NB4 (cell line): ENCODE measurements at regions not wholly inside any gene's neighbourhood (a gene's known extent, or its start where the extent isn't known, plus 50 kb on each side); places are given as distances from the start of the nearest gene placed in this dataset.
A peak's percentile ranks its signal among the peaks of the same experiment; 100 is the strongest.

Experiments
- DNase-seq: peaks from one replicate; pipeline ENCODE4 v3.0.0; 2010; ENCODE audit warnings: low read depth
- H3K4me3 ChIP-seq: one replicate; pipeline ENCODE4 v1.5.1; 2011; ENCODE audit warnings: mild to moderate bottlenecking, low read depth, low read length, moderate library complexity
- CTCF ChIP-seq: IDR thresholded peaks from one replicate; pipeline ENCODE4 v1.5.1; 2012; ENCODE audit warnings: low read depth, low read length
- MYC ChIP-seq: IDR thresholded peaks from 2 replicates; pipeline ENCODE4 v1.6.1; 2011; ENCODE audit warnings: low read depth, low read length
- POLR2A ChIP-seq: IDR thresholded peaks from 2 replicates; pipeline ENCODE4 v1.6.1; 2011; ENCODE audit warnings: mild to moderate bottlenecking; ENCODE audit not compliant: insufficient read length; ENCODE audit errors: extremely low read depth
- TF ChIP-seq, protein P1 (sequence below): IDR thresholded peaks from 2 replicates; pipeline ENCODE4 v1.6.1; 2011; ENCODE audit warnings: low read depth, low read length

DNA sequence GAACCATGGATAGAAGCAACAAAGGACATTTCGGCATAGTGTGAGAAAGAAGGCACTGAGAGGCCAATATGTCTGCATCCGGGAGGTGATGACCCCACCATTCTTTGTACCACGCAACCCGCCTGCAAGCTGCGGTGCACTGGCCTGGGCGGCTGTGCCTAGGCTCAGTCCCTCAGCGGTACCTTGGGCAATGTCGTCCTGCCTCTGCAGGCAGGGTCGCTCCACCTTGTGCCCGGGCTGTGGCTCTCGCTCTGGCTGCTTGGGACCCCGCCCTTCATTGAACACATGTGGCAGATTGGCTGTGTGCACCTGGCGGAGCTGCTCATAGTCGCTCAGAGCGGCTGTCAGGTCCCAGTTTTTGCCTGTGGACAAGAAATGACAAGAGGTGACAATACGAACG, 243.2 kb downstream of the KLF13 start:
- TF ChIP-seq, protein P1, sequence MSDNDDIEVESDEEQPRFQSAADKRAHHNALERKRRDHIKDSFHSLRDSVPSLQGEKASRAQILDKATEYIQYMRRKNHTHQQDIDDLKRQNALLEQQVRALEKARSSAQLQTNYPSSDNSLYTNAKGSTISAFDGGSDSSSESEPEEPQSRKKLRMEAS: no peak
- TF ChIP-seq POLR2A: no peak
- TF ChIP-seq CTCF: no peak
- no peak for TF ChIP-seq MYC
- no peak overlapping the region for H3K4me3 ChIP-seq
- DNase-seq: no peak

DNA sequence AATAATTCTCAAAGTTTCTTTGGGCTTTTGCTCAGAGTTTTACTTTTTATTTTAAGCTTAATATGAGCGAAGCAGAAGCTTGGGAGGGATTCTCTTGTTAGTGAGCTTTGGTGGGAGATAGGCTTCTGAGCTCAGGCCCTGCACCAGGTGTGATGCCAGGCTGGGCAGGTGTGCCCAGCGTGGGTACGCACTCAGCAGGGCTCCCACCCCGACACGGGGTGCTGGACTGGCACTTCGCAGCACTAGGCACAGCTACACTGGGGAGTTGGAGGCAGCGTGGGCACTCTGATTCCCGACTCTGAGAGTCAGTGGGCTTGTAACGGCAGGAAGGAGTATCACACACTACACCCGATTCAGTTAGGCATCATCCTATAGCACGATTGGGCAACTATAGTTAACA, 244.0 kb downstream of the KLF13 start:
- DNase-seq: no peak
- H3K4me3 ChIP-seq: no peak overlapping the region

DNA sequence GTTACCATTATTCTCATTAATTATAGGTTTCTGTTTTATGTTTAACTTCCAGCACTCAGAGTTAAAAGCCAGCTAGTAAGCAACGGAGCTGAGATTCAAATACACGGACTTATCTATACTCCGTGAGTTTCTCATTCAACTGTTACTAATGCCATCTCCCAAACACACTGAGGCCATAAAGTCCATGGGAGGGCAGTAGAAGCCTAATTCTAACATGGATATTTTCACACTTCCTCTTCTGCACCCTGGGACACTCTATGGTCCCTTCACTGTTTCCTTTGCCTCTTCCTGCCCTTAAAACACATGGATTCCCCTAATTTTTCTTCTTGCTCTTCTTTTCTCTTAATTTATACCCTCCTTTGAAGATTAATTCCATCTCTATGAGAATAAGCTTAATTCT, 245.0 kb downstream of the KLF13 start:
- DNase-seq: peak; percentile 39

More for the DNA sequence above, 244.0 kb downstream of the KLF13 start:
- TF ChIP-seq, protein P1: no peak
- no peak for TF ChIP-seq MYC
- TF ChIP-seq CTCF: no peak
- TF ChIP-seq POLR2A: no peak

DNA sequence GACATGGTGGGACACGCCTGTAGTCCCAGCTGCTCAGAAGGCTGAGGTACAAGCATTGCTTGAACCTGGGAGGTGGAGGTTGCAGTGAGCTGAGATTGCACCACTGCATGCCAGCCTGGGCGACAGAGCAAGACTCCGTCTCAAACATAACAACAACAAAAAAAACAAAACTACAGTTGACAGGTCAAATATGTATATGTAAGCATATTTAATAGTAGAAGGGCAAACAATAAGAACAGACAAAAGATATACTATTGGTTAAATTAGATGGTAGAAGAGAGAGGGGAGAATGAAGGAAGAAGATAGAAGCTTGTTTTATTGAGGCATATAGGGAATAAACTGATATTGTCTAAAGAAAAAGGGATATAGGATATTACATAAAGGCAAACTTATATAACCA, 247.1 kb downstream of the KLF13 start:
- no peak overlapping the region for H3K4me3 ChIP-seq
- DNase-seq: no peak
- TF ChIP-seq POLR2A (no peak), CTCF (no peak), MYC (no peak)
- TF ChIP-seq, protein P1: no peak

More for the DNA sequence above, 245.0 kb downstream of the KLF13 start:
- no peak overlapping the region for H3K4me3 ChIP-seq
- TF ChIP-seq CTCF: peak; percentile 24
- TF ChIP-seq, protein P1: no peak

DNA sequence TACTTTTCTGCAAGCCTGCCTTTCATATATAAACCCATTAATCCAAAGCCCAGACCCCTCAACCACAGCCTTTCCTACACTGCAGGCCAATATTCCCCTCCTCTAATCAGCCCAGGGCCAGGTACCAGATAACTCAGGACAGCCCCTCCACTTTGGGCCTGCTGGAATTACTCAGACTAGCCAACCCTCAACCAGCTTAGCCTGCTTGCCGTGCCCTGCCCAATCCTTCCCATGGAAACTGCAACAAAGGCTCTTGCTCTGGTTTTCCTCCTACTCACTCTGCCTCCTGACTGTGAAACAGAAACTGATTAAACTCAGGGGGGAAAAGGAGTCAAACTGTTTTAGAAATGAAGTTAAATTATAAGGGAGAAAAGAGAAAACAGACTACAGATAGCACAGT, 248.1 kb downstream of the KLF13 start:
- no peak for DNase-seq
- H3K4me3 ChIP-seq: no peak overlapping the region
- TF ChIP-seq POLR2A (no peak), MYC (no peak), CTCF (no peak)
- TF ChIP-seq, protein P1: no peak

DNA sequence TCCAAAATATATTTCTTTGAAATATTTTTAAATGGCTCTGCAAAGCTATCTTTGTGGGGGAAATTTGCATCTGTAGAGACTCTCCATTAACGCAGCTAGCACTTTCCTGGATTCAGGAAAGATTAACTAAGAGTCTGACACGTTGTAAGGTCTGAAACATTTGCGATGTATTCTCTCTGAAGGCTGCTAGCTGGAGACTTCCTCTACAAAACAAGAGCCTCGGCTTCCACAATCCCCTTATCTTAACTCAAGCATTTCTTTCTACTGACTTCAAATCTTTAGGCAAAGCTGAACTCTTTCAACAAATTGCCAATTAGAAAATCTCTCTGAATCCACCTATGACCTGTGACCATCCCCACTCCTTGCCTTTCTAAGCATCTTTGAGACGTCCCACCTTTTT, 250.5 kb downstream of the KLF13 start:
- no peak for TF ChIP-seq POLR2A
- no peak for TF ChIP-seq CTCF
- TF ChIP-seq, protein P1: no peak
- no peak for TF ChIP-seq MYC
- H3K4me3 ChIP-seq: no peak overlapping the region
- DNase-seq: no peak
